ENCODE measurements at regions not wholly inside any gene's neighbourhood (a gene's known extent, or its start where the extent isn't known, plus 50 kb on each side); places are given as distances from the start of the nearest gene placed in this dataset.

GRCh38 chr10:114708084-114708483, 50.0 kb upstream of the ABLIM1 start:
- H4K20me1 ChIP-seq (ENCODE audit: insufficient read depth, low read length), result no peaks in the 10 kb centered on the region
- H2BK20ac ChIP-seq (ENCODE audit: low read depth, low read length), result peak overlapping the region; percentile 69
- peak overlapping the region; percentile 78 for H2AK5ac ChIP-seq (ENCODE audit: low read depth, low read length)
- dilution Hi-C loops (cut with HindIII; ENCODE audit: low sequenced_read_pairs, unreplicated experiment) (no loop called here), in situ Hi-C loops (cut with MboI; ENCODE audit: low sequenced_read_pairs) (loop anchor here (10.0 kb wide), 1 partner anchor 233 kb away; no protein-coding TSS in a partner anchor), intact Hi-C loops (cut with micrococcal nuclease) (loop anchor here (2.0 kb wide), 1 partner anchor 73 kb away; no protein-coding TSS in a partner anchor)
- H4K5ac ChIP-seq (ENCODE audit: low read depth, low read length), result 0 out of 2 replicates have a peak overlapping the region, but pooled peaks have one; percentile 10
- H3K9me1 ChIP-seq (ENCODE audit: insufficient read depth, low read length), result peaks cover 3% of the 10 kb centered on the region; the same call in 1 of the 2 replicates
- H4K91ac ChIP-seq (ENCODE audit: insufficient read depth, low read depth, low read length), result no peak overlapping the region
- H4K8ac ChIP-seq (ENCODE audit: low read depth in 2 of 2, low read length in 2 of 2), result no peak overlapping the region
- 0 out of 2 replicates have a peak overlapping the region, but pooled peaks have one; percentile 22 for H3K18ac ChIP-seq (ENCODE audit: low read depth, low read length)
- DNase-seq, result no peak
- no peaks in the 10 kb centered on the region; the same call in 1 of the 2 replicates for H3K27me3 ChIP-seq (ENCODE audit: control insufficient read depth, insufficient read depth, low read length)
- no peaks in the 10 kb centered on the region for H3K9me3 ChIP-seq (ENCODE audit: control insufficient read depth, insufficient read depth, low read length)
- peak overlapping the region; percentile 74 for H3K14ac ChIP-seq (replicated peaks; ENCODE audit: low read depth, low read length)
- ATAC-seq (ENCODE audit: low read depth), result no peak
- H3K4ac ChIP-seq (ENCODE audit: low read depth, low read length), result peak overlapping the region; percentile 78
- no peak overlapping the region for H3K4me2 ChIP-seq (ENCODE audit: low read depth, low read length)
- no TSS peak for BruUV-seq (replicated peaks)
- H2BK15ac ChIP-seq (ENCODE audit: low read depth, low read length), result peak overlapping the region; percentile 61; the same call in 1 of the 3 replicates
- POLR2A ChIA-PET (ENCODE audit: unreplicated experiment), result interaction anchor here (0.8 kb wide), 1 partner anchor 155 kb away, joined by 3 read pairs; no protein-coding TSS in a partner anchor
- no peak overlapping the region for H3K9ac ChIP-seq (ENCODE audit: low read depth, low read length)
- peak overlapping the region; percentile 47 for H2AFZ ChIP-seq (replicated peaks; ENCODE audit: low read length, poor library complexity)
- H3K23ac ChIP-seq (ENCODE audit: low read depth, low read length), result no peak overlapping the region
- 89% methylated on average over 3 of the region's 5 CpGs; no CpG with 5 or more reads in 1 of the 2 experiments for WGBS, 2 experiments (ENCODE audit: extremely low coverage in 2 of 2, insufficient read length in 1 of 2)
- H3K79me1 ChIP-seq (ENCODE audit: low read depth in 1 of 2, low read length in 2 of 2), result no peaks in the 10 kb centered on the region; a peak in 1 of 4 replicates
- no peak overlapping the region for H3K56ac ChIP-seq (ENCODE audit: extremely low read depth, insufficient read depth, low read length)
- H2BK5ac ChIP-seq (ENCODE audit: low read depth, low read length, poor library complexity, severe bottlenecking), result no peak overlapping the region
- peaks cover 2% of the 10 kb centered on the region; the same call in 1 of the 2 replicates for H3K4me1 ChIP-seq (ENCODE audit: control insufficient read depth, insufficient read depth, low read length)
- no peaks in the 10 kb centered on the region for H3K36me3 ChIP-seq (ENCODE audit: control insufficient read depth, insufficient read depth, low read length)
- CTCF ChIA-PET, result interaction anchor here (1.1 to 1.4 kb wide), 3 partner anchors 9 to 78 kb away, joined by 3 to 5 read pairs (median 4); no protein-coding TSS in a partner anchor
- no peak overlapping the region for H3K4me3 ChIP-seq (ENCODE audit: insufficient read depth, low read depth, low read length)
- TF ChIP-seq POLR2A (IDR thresholded peaks at IDR 0.05; ENCODE audit: low read depth, low read length) (no peak), NFE2L2 (IDR thresholded peaks at IDR 0.05; ENCODE audit: low read depth, low read length) (no peak), RFX5 (IDR thresholded peaks at IDR 0.05; ENCODE audit: low read depth, low read length) (no peak), MAZ (IDR thresholded peaks at IDR 0.05; ENCODE audit: borderline replicate concordance, low read depth, low read length) (no peak), USF2 (IDR thresholded peaks at IDR 0.05; ENCODE audit: low read depth, low read length) (no peak), RAD21 (IDR thresholded peaks at IDR 0.05; ENCODE audit: low read length) (no peak), RCOR1 (IDR thresholded peaks at IDR 0.05; ENCODE audit: insufficient replicate concordance, low read length) (no peak), MAFK (IDR thresholded peaks at IDR 0.05; ENCODE audit: low read depth, low read length) (no peak), MXI1 (IDR thresholded peaks at IDR 0.05; ENCODE audit: borderline replicate concordance, low read depth, low read length) (no peak), CTCF (conservative IDR thresholded peaks at IDR 0.05; ENCODE audit: low read depth, low read length) (no peak), ELK1 (IDR thresholded peaks at IDR 0.05; ENCODE audit: borderline replicate concordance, low read depth, low read length) (no peak), BHLHE40 (IDR thresholded peaks at IDR 0.05; ENCODE audit: low read depth, low read length) (no peak), CHD1 (IDR thresholded peaks at IDR 0.05; ENCODE audit: low read depth, low read length) (no peak), CEBPB (IDR thresholded peaks at IDR 0.05; ENCODE audit: low read depth, low read length) (no peak)
- H2AK9ac ChIP-seq (replicated peaks; ENCODE audit: low read depth, low read length, poor library complexity), result no peak overlapping the region
- H2BK120ac ChIP-seq (ENCODE audit: low read depth, low read length), result peak overlapping the region; percentile 64; the same call in 1 of the 2 replicates
- no peak overlapping the region for H3K27ac ChIP-seq (ENCODE audit: insufficient read depth, low read length)
